ENCODE measurements at regions not wholly inside any gene's neighbourhood (a gene's known extent, or its start where the extent isn't known, plus 50 kb on each side); places are given as distances from the start of the nearest gene placed in this dataset.
A peak's percentile ranks its signal among the peaks of the same experiment; 100 is the strongest.

GRCh38 chr6:170483413-170483812, 69.7 kb downstream of the PSMB1 start:
- H3K4me3 ChIP-seq (replicated peaks; ENCODE audit: insufficient read depth, low read length), result no peak overlapping the region
- no peak overlapping the region for H3K27ac ChIP-seq (replicated peaks)
- DNase-seq (ENCODE audit: low read depth in 1 of 2, low spot score in 1 of 2), result no peak
- TF ChIP-seq CTCF (IDR thresholded peaks at IDR 0.05; ENCODE audit: insufficient read depth, low read length), result no peak
- TF ChIP-seq REST (IDR thresholded peaks at IDR 0.05; ENCODE audit: insufficient replicate concordance, low read depth), result no peak
- no peak for TF ChIP-seq SPI1 (IDR thresholded peaks at IDR 0.05; ENCODE audit: borderline replicate concordance, low read depth)
- no peak for TF ChIP-seq POLR2AphosphoS5 (IDR thresholded peaks at IDR 0.05; ENCODE audit: low read depth)
- H3K27me3 ChIP-seq (ENCODE audit: insufficient read depth, poor library complexity, severe bottlenecking), result no peaks in the 10 kb centered on the region

- Histone ChIP-seq H3K4me3 (replicated peaks; ENCODE audit: insufficient read depth, low read length) (no peak overlapping the region), H3K27me3 (ENCODE audit: insufficient read depth, poor library complexity, severe bottlenecking) (no peaks in the 10 kb centered on the region), H3K27ac (replicated peaks) (no peak overlapping the region)
- TF ChIP-seq CTCF (IDR thresholded peaks at IDR 0.05; ENCODE audit: insufficient read depth, low read length), result no peak
- TF ChIP-seq REST (IDR thresholded peaks at IDR 0.05; ENCODE audit: insufficient replicate concordance, low read depth), result no peak
- no peak for TF ChIP-seq SPI1 (IDR thresholded peaks at IDR 0.05; ENCODE audit: borderline replicate concordance, low read depth)
- TF ChIP-seq GABPA (IDR thresholded peaks at IDR 0.05; ENCODE audit: low read depth), result no peak
- no peak for TF ChIP-seq POLR2AphosphoS5 (IDR thresholded peaks at IDR 0.05; ENCODE audit: low read depth)
- DNase-seq (ENCODE audit: low read depth in 1 of 2, low spot score in 1 of 2), result no peak
These were observed 72.9 kb downstream of the PSMB1 start for GRCh38 chr6:170480050-170480692.

GRCh38 chr6:170476360-170476759, 76.7 kb downstream of the PSMB1 start:
- Histone ChIP-seq H3K27me3 (ENCODE audit: insufficient read depth, poor library complexity, severe bottlenecking) (no peaks in the 10 kb centered on the region), H3K4me3 (replicated peaks; ENCODE audit: insufficient read depth, low read length) (no peak overlapping the region), H3K27ac (replicated peaks) (no peak overlapping the region)
- DNase-seq (ENCODE audit: low read depth in 1 of 2, low spot score in 1 of 2), result peak; percentile 37 to 46
- peak; percentile 67; the same call in 1 of the 2 replicates for TF ChIP-seq SPI1 (IDR thresholded peaks at IDR 0.05; ENCODE audit: borderline replicate concordance, low read depth)
- no peak for TF ChIP-seq POLR2AphosphoS5 (IDR thresholded peaks at IDR 0.05; ENCODE audit: low read depth)

GRCh38 chr6:170475118-170475517, 78.0 kb downstream of the PSMB1 start:
- no peak overlapping the region for H3K4me3 ChIP-seq (replicated peaks; ENCODE audit: insufficient read depth, low read length)
- no peak overlapping the region for H3K27ac ChIP-seq (replicated peaks)
- TF ChIP-seq SPI1 (IDR thresholded peaks at IDR 0.05; ENCODE audit: borderline replicate concordance, low read depth), result no peak
- TF ChIP-seq GABPA (IDR thresholded peaks at IDR 0.05; ENCODE audit: low read depth), result no peak
- no peak for TF ChIP-seq POLR2AphosphoS5 (IDR thresholded peaks at IDR 0.05; ENCODE audit: low read depth)
- no peak for TF ChIP-seq REST (IDR thresholded peaks at IDR 0.05; ENCODE audit: insufficient replicate concordance, low read depth)
- no peak for TF ChIP-seq CTCF (IDR thresholded peaks at IDR 0.05; ENCODE audit: insufficient read depth, low read length)
- no peak for DNase-seq (ENCODE audit: low read depth in 1 of 2, low spot score in 1 of 2)
- H3K27me3 ChIP-seq (ENCODE audit: insufficient read depth, poor library complexity, severe bottlenecking), result no peaks in the 10 kb centered on the region

Data from HL-60 (cell line).